Chondrocyte (in vitro differentiated cells): ENCODE measurements at regions not wholly inside any gene's neighbourhood (a gene's known extent, or its start where the extent isn't known, plus 50 kb on each side); places are given as distances from the start of the nearest gene placed in this dataset.
"Not testable (repeated sequence)": the region's sequence is repeated elsewhere in the genome, so short reads cannot be mapped to it uniquely, and the experiment has no call there.

Experiments
- DNase-seq: peaks from one replicate; pipeline ENCODE4 v3.0.0; 2021; ENCODE audit warnings: mixed read lengths, low spot score
- H3K27ac Mint-ChIP-seq: one replicate; pipeline ENCODE4 v1.8.0; 2021; ENCODE audit warnings: mild to moderate bottlenecking, moderate library complexity, mixed read lengths; ENCODE audit not compliant: unreplicated experiment
- H3K27me3 Mint-ChIP-seq: 2 replicates; pipeline ENCODE4 v1.8.0; 2021; ENCODE audit warnings: low read depth, mixed read lengths
- H3K36me3 Mint-ChIP-seq: 2 replicates; pipeline ENCODE4 v1.8.0; 2021; ENCODE audit warnings: low read depth, mixed read lengths
- H3K4me1 Mint-ChIP-seq: 2 replicates; pipeline ENCODE4 v1.8.0; 2021; ENCODE audit warnings: low read depth, mild to moderate bottlenecking, mixed read lengths
- H3K4me3 Mint-ChIP-seq: one replicate; pipeline ENCODE4 v1.8.0; 2021; ENCODE audit warnings: mild to moderate bottlenecking, moderate library complexity, mixed read lengths; ENCODE audit not compliant: unreplicated experiment
- H3K9me3 Mint-ChIP-seq: 2 replicates; pipeline ENCODE4 v1.8.0; 2021; ENCODE audit warnings: low read depth, mixed read lengths

- H3K27me3 Mint-ChIP-seq, H3K27ac Mint-ChIP-seq, H3K4me3 Mint-ChIP-seq, DNase-seq, H3K4me1 Mint-ChIP-seq, H3K36me3 Mint-ChIP-seq: not testable (repeated sequence)
- H3K9me3 Mint-ChIP-seq: peaks cover 14% of the 10 kb centered on the region
These were observed 247.7 kb downstream of the CWH43 start for GRCh38 chr4:49233749-49234148.

GRCh38 chr4:49234382-49234781, 248.3 kb downstream of the CWH43 start:
- not testable (repeated sequence) for H3K36me3 Mint-ChIP-seq, H3K4me3 Mint-ChIP-seq, H3K27me3 Mint-ChIP-seq, H3K27ac Mint-ChIP-seq, H3K4me1 Mint-ChIP-seq
- DNase-seq: peak; percentile 90
- peaks cover 14% of the 10 kb centered on the region for H3K9me3 Mint-ChIP-seq

GRCh38 chr4:49235413-49236160, 249.5 kb downstream of the CWH43 start:
- not testable (repeated sequence) for H3K27me3 Mint-ChIP-seq, H3K27ac Mint-ChIP-seq, H3K4me3 Mint-ChIP-seq, H3K36me3 Mint-ChIP-seq, H3K4me1 Mint-ChIP-seq
- H3K9me3 Mint-ChIP-seq: peaks cover 20% of the 10 kb centered on the region
- peak; percentile 59 for DNase-seq

GRCh38 chr4:49236474-49236873, 250.4 kb downstream of the CWH43 start:
- H3K9me3 Mint-ChIP-seq: peaks cover 22% of the 10 kb centered on the region
- not testable (repeated sequence) for H3K4me3 Mint-ChIP-seq, H3K36me3 Mint-ChIP-seq, H3K4me1 Mint-ChIP-seq, DNase-seq, H3K27ac Mint-ChIP-seq, H3K27me3 Mint-ChIP-seq

GRCh38 chr4:49241295-49241694, 255.2 kb downstream of the CWH43 start:
- not testable (repeated sequence) for DNase-seq, H3K27ac Mint-ChIP-seq, H3K36me3 Mint-ChIP-seq, H3K27me3 Mint-ChIP-seq, H3K4me1 Mint-ChIP-seq, H3K4me3 Mint-ChIP-seq
- H3K9me3 Mint-ChIP-seq: peaks cover 27% of the 10 kb centered on the region

- H3K27me3 Mint-ChIP-seq, H3K4me3 Mint-ChIP-seq, H3K27ac Mint-ChIP-seq: not testable (repeated sequence)
These were observed 276.7 kb downstream of the CWH43 start for GRCh38 chr4:49262786-49263185.

GRCh38 chr4:49270435-49270834, 284.4 kb downstream of the CWH43 start:
- not testable (repeated sequence) for H3K27ac Mint-ChIP-seq, H3K4me1 Mint-ChIP-seq, H3K36me3 Mint-ChIP-seq, H3K4me3 Mint-ChIP-seq, H3K27me3 Mint-ChIP-seq, H3K9me3 Mint-ChIP-seq
- peak; percentile 88 for DNase-seq

More at GRCh38 chr4:49262786-49263185, 276.7 kb downstream of the CWH43 start:
- DNase-seq, H3K4me1 Mint-ChIP-seq, H3K36me3 Mint-ChIP-seq, H3K9me3 Mint-ChIP-seq: not testable (repeated sequence)

- H3K9me3 Mint-ChIP-seq, H3K4me1 Mint-ChIP-seq, H3K36me3 Mint-ChIP-seq, H3K4me3 Mint-ChIP-seq, H3K27ac Mint-ChIP-seq, H3K27me3 Mint-ChIP-seq: not testable (repeated sequence)
- peak; percentile 77 for DNase-seq
These were observed 284.8 kb downstream of the CWH43 start for GRCh38 chr4:49270912-49271311.

GRCh38 chr4:49285905-49286304, 299.8 kb downstream of the CWH43 start:
- peak; percentile 93 for DNase-seq
- not testable (repeated sequence) for H3K27ac Mint-ChIP-seq, H3K4me3 Mint-ChIP-seq, H3K36me3 Mint-ChIP-seq, H3K27me3 Mint-ChIP-seq, H3K4me1 Mint-ChIP-seq
- H3K9me3 Mint-ChIP-seq: peaks cover 21% of the 10 kb centered on the region

- H3K27ac Mint-ChIP-seq, H3K4me3 Mint-ChIP-seq, H3K36me3 Mint-ChIP-seq, H3K27me3 Mint-ChIP-seq, H3K4me1 Mint-ChIP-seq: not testable (repeated sequence)
- peaks cover 21% of the 10 kb centered on the region for H3K9me3 Mint-ChIP-seq
- DNase-seq: peak; percentile 99
These were observed 301.1 kb downstream of the CWH43 start for GRCh38 chr4:49286926-49287745.

- peak; percentile 100 for DNase-seq
- not testable (repeated sequence) for H3K4me1 Mint-ChIP-seq, H3K27me3 Mint-ChIP-seq, H3K36me3 Mint-ChIP-seq, H3K4me3 Mint-ChIP-seq, H3K27ac Mint-ChIP-seq
- H3K9me3 Mint-ChIP-seq: peaks cover 21% of the 10 kb centered on the region
These were observed 301.8 kb downstream of the CWH43 start for GRCh38 chr4:49287893-49288292.

GRCh38 chr4:49288796-49289195, 302.7 kb downstream of the CWH43 start:
- H3K4me1 Mint-ChIP-seq, H3K27me3 Mint-ChIP-seq, H3K36me3 Mint-ChIP-seq, H3K4me3 Mint-ChIP-seq, H3K27ac Mint-ChIP-seq: not testable (repeated sequence)
- DNase-seq: peak; percentile 96
- peaks cover 21% of the 10 kb centered on the region for H3K9me3 Mint-ChIP-seq

GRCh38 chr4:49314815-49315214, 328.7 kb downstream of the CWH43 start:
- not testable (repeated sequence) for DNase-seq, H3K36me3 Mint-ChIP-seq, H3K4me1 Mint-ChIP-seq, H3K4me3 Mint-ChIP-seq, H3K27me3 Mint-ChIP-seq, H3K27ac Mint-ChIP-seq
- peaks cover 34% of the 10 kb centered on the region for H3K9me3 Mint-ChIP-seq
